Gastrocnemius medialis (tissue), 4 donors: ENCODE measurements at regions not wholly inside any gene's neighbourhood (a gene's known extent, or its start where the extent isn't known, plus 50 kb on each side); places are given as distances from the start of the nearest gene placed in this dataset.
A peak's percentile ranks its signal among the peaks of the same experiment; 100 is the strongest.

ENCODE experiments used
- ATAC-seq, 2 donors: fragments of 150-250 bp; one replicate each; pipeline ENCODE4 v1.9.1; 2016
- DNase-seq, 2 donors: peaks; one replicate each; pipeline ENCODE4 v3.0.0-alpha.2; 2019
- H3K27ac ChIP-seq, 4 donors: fragments of 200-600 bp; sonication (generic); 1 replicate in 1 of 4; 2 replicates in 3 of 4; pipeline ENCODE4 v1.5.1; 2016 to 2018; ENCODE audit warnings: mild to moderate bottlenecking in 2 of 4, moderate library complexity in 1 of 4
- H3K27me3 ChIP-seq, 3 donors: fragments of 200-600 bp; sonication (generic) in 2 of 3; 1 replicate in 1 of 3; 2 replicates in 2 of 3; pipeline versions ENCODE4 v1.5.1 to v1.6.0; 2016 to 2019; ENCODE audit warnings: mild to moderate bottlenecking in 1 of 3, moderate library complexity in 1 of 3
- H3K36me3 ChIP-seq, 2 donors: fragments of 200-600 bp; sonication (generic) in 1 of 2; one replicate each; pipeline ENCODE4 v1.5.1; 2017 to 2018
- H3K4me1 ChIP-seq, 2 donors: fragments of 200-600 bp; sonication (generic) in 1 of 2; one replicate each; pipeline ENCODE4 v1.5.1; 2016 to 2017; ENCODE audit warnings: mild to moderate bottlenecking in 2 of 2
- H3K4me3 ChIP-seq, 4 donors: fragments of 200-600 bp; sonication (generic) in 3 of 4; 1 replicate in 1 of 4; 2 replicates in 3 of 4; pipeline ENCODE4 v1.5.1; 2016 to 2019; ENCODE audit warnings: mild to moderate bottlenecking in 2 of 4
- H3K9me3 ChIP-seq, 3 donors: fragments of 200-600 bp; sonication (generic) in 2 of 3; 1 replicate in 1 of 3; 2 replicates in 2 of 3; pipeline ENCODE4 v1.5.1; 2016 to 2019
- CTCF ChIP-seq, 5 experiments: fragments of 450-650 bp in 3 of 5; fragments of 200-600 bp in 2 of 5; sonication (generic) in 2 of 5; IDR thresholded peaks in 4 of 5; conservative IDR thresholded peaks in 1 of 5; 1 replicate in 4 of 5; 2 replicates in 1 of 5; pipeline ENCODE4 v1.5.1; 2016 to 2019; ENCODE audit warnings: antibody characterized with exemption in 5 of 5, mild to moderate bottlenecking in 3 of 5, moderate library complexity in 3 of 5
- POLR2A ChIP-seq, 2 donors: fragments of 450-650 bp; IDR thresholded peaks; one replicate each; pipeline ENCODE4 v1.6.1; 2017; ENCODE audit warnings: antibody characterized with exemption in 2 of 2, mild to moderate bottlenecking in 2 of 2, moderate library complexity in 2 of 2
- in situ Hi-C, 4 donors: fragments of 200-750 bp; cut with MboI; loops; one replicate each; pipeline versions ENCODE4 v1.15.0 to v1.8.0; 2017; ENCODE audit warnings: low sequenced_read_pairs in 4 of 4
- intact Hi-C: fragments of 100-400 bp; cut with DNase I; formaldehyde crosslinking; loops from one replicate; pipeline ENCODE4 v1.15.1; 2023; ENCODE audit warnings: low total_unique reads

GRCh38 chr2:41917587-41917986, 130.2 kb upstream of the PKDCC start:
- no peak for DNase-seq
- H3K4me1 ChIP-seq, result peaks cover 15 to 19% of the 10 kb centered on the region in 2 donors
- H3K9me3 ChIP-seq, result no peaks in the 10 kb centered on the region
- no peaks in the 10 kb centered on the region for H3K27me3 ChIP-seq
- H3K27ac ChIP-seq, result no peak overlapping the region
- in situ Hi-C loops (no loop called here), intact Hi-C loops (no loop called here)
- ATAC-seq, result no peak
- TF ChIP-seq POLR2A (IDR thresholded peaks at IDR 0.05) (no peak), CTCF (IDR thresholded peaks at IDR 0.05 in 4 of 5, conservative IDR thresholded peaks at IDR 0.05 in 1 of 5) (no peak)
- no peaks in the 10 kb centered on the region for H3K36me3 ChIP-seq
- no peak overlapping the region for H3K4me3 ChIP-seq

GRCh38 chr2:41919135-41919534, 128.7 kb upstream of the PKDCC start:
- no peak overlapping the region for H3K4me3 ChIP-seq
- H3K27me3 ChIP-seq, result no peaks in the 10 kb centered on the region
- DNase-seq (no peak), ATAC-seq (no peak)
- H3K27ac ChIP-seq, result no peak overlapping the region
- in situ Hi-C loops, result no loop called here
- intact Hi-C loops, result no loop called here
- H3K36me3 ChIP-seq, result no peaks in the 10 kb centered on the region
- no peaks in the 10 kb centered on the region for H3K9me3 ChIP-seq
- TF ChIP-seq CTCF (IDR thresholded peaks at IDR 0.05 in 4 of 5, conservative IDR thresholded peaks at IDR 0.05 in 1 of 5), result no peak
- peaks cover 25% of the 10 kb centered on the region in 2 donors for H3K4me1 ChIP-seq

GRCh38 chr2:41920181-41920580, 127.6 kb upstream of the PKDCC start:
- H3K27ac ChIP-seq, result peak overlapping the region in 3 of 4 donors; percentile 89 to 98 (median 98)
- no peaks in the 10 kb centered on the region for H3K36me3 ChIP-seq
- intact Hi-C loops (no loop called here), in situ Hi-C loops (loop anchor here in 1 of 4 donors (10.0 kb wide), 1 partner anchor 65 kb away; no protein-coding TSS in a partner anchor)
- peaks cover 34 to 35% of the 10 kb centered on the region in 2 donors for H3K4me1 ChIP-seq
- no peak for DNase-seq
- H3K9me3 ChIP-seq, result no peaks in the 10 kb centered on the region
- no peak for ATAC-seq
- H3K4me3 ChIP-seq, result no peak overlapping the region
- no peaks in the 10 kb centered on the region for H3K27me3 ChIP-seq
- TF ChIP-seq POLR2A (IDR thresholded peaks at IDR 0.05) (no peak), CTCF (IDR thresholded peaks at IDR 0.05 in 4 of 5, conservative IDR thresholded peaks at IDR 0.05 in 1 of 5) (no peak)

- intact Hi-C loops (no loop called here), in situ Hi-C loops (loop anchor here in 1 of 4 donors (10.0 kb wide), 1 partner anchor 66 kb away; no protein-coding TSS in a partner anchor)
- TF ChIP-seq POLR2A (IDR thresholded peaks at IDR 0.05) (peak in 1 of 2 donors; percentile 18), CTCF (IDR thresholded peaks at IDR 0.05 in 4 of 5, conservative IDR thresholded peaks at IDR 0.05 in 1 of 5) (no peak)
- no peak overlapping the region for H3K4me3 ChIP-seq
- ATAC-seq (no peak), DNase-seq (no peak)
- no peaks in the 10 kb centered on the region for H3K27me3 ChIP-seq
- H3K4me1 ChIP-seq, result peaks cover 41% of the 10 kb centered on the region in 2 donors
- no peaks in the 10 kb centered on the region for H3K36me3 ChIP-seq
- no peaks in the 10 kb centered on the region for H3K9me3 ChIP-seq
- H3K27ac ChIP-seq, result peak overlapping the region in 3 of 4 donors; percentile 89 to 98 (median 98)
Measured at GRCh38 chr2:41920812-41921211, 127.0 kb upstream of the PKDCC start.

GRCh38 chr2:41922177-41922576, 125.6 kb upstream of the PKDCC start:
- Histone ChIP-seq H3K27ac (peak overlapping the region; percentile 89 to 98 (median 98)), H3K27me3 (no peaks in the 10 kb centered on the region), H3K36me3 (no peaks in the 10 kb centered on the region), H3K4me1 (peaks cover 50 to 51% of the 10 kb centered on the region in 2 donors), H3K9me3 (no peaks in the 10 kb centered on the region), H3K4me3 (no peak overlapping the region)
- in situ Hi-C loops, result loop anchor here in 1 of 4 donors (10.0 kb wide), 1 partner anchor 67 kb away; no protein-coding TSS in a partner anchor
- TF ChIP-seq POLR2A (IDR thresholded peaks at IDR 0.05), result peak in 1 of 2 donors; percentile 48
- no peak for TF ChIP-seq CTCF (IDR thresholded peaks at IDR 0.05 in 4 of 5, conservative IDR thresholded peaks at IDR 0.05 in 1 of 5)
- intact Hi-C loops, result no loop called here
- DNase-seq (peak; percentile 61 to 63), ATAC-seq (peak; percentile 43 to 45)
